NCI-H446 (cell line): ENCODE measurements at regions not wholly inside any gene's neighbourhood (a gene's known extent, or its start where the extent isn't known, plus 50 kb on each side); places are given as distances from the start of the nearest gene placed in this dataset.
"Not testable (repeated sequence)": the region's sequence is repeated elsewhere in the genome, so short reads cannot be mapped to it uniquely, and the experiment has no call there.

ENCODE experiments used
- DNase-seq, 2 experiments: peaks; one replicate each; lab custom pipeline; 2025; lab: John Stamatoyannopoulos, UW

- no peak for DNase-seq
Observed at GRCh38 chr1:58251430-58252073, 295.0 kb downstream of the OMA1 start.

DNA sequence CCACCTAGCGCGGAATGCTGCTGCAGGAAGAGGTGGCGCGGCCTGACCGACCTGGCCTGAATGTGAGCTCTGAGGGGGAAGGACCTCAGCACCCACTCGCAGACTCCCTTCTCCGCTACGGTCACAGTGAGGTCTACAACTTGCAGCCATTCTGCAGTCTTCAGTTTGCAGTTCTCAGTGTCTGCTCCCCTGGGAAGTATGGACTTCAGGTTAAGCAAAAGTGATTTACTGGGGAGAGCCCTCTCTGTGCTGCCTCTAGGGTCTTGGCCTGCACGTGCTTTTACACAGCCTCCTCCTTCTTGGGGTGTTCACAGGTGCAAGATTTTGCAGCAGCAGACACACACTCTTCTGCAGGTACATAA, 296.0 kb downstream of the OMA1 start:
- DNase-seq: no peak

- peak; percentile 43 to 68 for DNase-seq
Observed at GRCh38 chr1:58249737-58250586, 296.6 kb downstream of the OMA1 start.

DNA sequence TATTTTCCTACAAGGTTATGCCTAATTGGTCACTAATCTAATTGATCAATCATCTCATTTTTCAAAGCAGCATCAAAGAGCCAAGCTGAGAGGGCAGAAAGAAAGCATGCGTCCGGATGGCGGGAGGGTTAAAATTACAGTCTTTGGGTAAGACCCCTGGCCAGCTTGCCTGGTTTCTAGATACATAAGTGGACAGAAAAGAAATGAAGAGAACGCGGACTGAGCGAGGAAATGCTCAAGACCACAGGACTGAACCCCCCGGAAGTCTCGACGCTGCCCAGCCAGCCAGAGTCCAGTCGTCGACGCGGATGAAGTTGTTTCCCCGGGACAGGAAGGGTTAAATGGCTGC, 297.2 kb downstream of the OMA1 start:
- no peak for DNase-seq

GRCh38 chr1:58248791-58249190, 297.7 kb downstream of the OMA1 start:
- no peak for DNase-seq

DNA sequence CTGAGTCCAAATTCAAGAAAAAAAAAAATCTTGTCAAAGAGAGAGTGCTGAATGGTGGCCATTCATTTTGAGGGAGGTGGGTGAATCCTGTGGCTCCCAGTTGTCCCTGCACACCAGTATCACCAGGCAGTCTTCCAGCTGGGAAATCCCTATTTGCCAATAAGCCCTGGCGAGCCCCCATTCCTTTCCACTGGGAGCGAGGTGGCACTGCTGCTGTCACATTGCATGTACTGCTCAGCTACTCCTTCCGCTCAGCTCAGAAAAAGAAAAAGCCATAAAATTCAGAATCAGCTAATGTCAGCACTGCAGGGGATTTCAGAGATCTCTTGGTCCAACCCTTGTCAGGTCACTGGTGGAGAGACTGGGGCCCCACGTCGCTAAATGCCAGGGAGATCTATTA, 298.5 kb downstream of the OMA1 start:
- DNase-seq: no peak

- no peak for DNase-seq
Observed at GRCh38 chr1:58246549-58246948, 300.0 kb downstream of the OMA1 start.

DNA sequence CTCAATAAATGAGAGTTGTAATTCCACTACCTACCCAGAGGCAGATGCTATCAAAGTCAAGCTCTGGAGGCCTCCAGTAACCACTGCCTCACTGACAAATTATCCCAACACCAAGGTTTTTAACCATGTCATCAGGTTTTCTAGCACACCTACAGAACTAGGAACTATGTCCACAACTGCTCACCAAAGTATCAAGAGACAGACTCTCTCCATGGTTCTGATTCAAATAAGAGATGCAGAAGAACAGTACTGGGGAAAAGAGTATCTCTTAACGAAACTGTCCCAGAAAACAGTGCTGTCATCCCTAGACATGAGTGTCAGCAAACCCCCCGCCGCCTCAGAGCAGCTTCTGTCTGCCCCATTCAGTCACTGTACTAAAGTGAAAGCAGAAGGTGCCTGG, 301.7 kb downstream of the OMA1 start:
- no peak for DNase-seq

- no peak for DNase-seq
Observed at GRCh38 chr1:58238846-58239245, 307.7 kb downstream of the OMA1 start.

- DNase-seq: no peak
Observed at GRCh38 chr1:58233729-58234128, 312.8 kb downstream of the OMA1 start.

- DNase-seq: no peak
Observed at GRCh38 chr1:58231204-58231603, 315.3 kb downstream of the OMA1 start.

DNA sequence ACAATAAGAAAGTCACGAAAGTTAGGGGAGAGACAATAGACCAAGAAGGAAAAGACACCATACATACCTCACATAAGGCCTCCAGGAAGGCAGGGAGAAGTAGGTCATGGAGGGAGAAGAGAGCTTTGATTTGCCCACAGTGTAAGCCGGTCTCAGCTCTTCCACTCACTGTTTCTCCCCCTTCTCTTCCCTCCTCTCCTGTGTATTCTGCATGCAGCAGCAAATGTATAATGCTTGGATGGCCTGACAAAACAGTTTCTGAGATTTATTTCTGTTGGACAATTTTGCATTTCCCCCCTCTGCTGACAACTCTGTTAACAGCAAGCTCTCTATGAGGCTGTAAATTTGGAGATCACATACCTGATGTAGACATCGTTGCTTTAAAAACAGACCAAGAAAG, 318.9 kb downstream of the OMA1 start:
- no peak for DNase-seq

DNA sequence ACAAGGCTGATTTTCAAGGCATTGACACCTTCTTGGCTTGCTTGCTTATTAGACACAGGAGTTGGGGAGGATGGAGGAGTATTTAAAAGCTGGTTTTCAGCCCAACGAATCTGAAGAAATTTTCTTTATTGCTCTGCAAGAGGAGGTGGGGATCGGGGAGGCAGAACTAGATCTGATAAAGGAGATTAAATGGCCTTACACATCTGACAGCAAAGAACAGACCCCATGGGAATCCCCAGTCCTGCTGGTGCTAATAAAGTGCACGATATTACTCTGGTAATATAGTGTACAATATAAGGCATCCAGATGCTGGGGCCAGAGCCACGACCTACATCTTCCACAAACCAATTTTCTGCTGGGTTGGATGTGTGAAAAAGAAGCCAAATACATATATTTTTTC, 323.0 kb downstream of the OMA1 start:
- no peak for DNase-seq

DNA sequence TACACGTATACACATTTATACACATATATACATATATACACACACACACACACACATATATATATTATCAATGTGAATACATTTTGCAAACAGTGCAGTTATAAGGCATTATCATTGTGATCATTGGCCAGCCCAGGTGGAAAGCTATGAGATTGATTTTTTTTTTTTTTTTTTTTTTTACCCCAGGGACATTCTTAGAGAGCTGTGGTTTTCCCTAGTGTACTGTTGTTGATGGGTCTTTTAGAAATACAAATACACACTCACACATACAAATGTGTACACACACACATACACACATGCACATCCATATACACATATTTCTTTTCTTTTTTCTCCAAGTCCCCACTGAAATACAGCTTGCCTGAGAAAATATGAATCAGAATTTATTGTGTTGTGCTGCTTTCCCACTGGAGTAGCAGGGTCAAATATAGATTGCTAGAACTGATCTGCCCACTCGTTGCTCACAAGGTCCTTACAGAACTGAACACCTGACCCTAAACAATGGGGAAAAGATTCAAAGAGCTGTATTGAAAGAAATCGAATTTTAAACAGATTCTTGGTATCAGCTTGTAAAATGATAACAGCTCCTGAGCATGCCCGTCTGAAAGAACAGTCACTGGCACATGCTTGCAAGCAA, 325.6 kb downstream of the OMA1 start:
- DNase-seq: no peak

- DNase-seq: not testable (repeated sequence)
Observed at GRCh38 chr1:58216169-58216568, 330.4 kb downstream of the OMA1 start.

DNA sequence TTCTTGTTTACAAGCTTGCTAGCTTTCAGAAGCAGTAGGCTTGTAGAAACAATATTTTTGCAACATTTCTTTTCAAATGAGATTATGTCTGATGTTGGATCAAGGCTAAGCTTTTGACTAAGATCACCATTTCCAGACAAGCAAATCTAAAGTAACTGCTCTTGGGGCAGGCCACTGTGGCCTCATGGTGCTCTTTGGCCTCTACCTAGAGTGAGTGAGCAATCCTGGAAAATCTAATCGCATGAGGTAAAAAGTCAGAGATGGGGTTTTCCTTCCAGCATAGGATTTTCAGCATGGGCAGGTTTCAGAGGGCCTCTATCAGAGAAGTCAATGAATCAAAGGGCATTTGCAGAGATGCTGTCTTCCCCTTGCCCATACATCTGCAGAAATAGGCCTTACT, 331.9 kb downstream of the OMA1 start:
- no peak for DNase-seq

GRCh38 chr1:58211869-58212268, 334.7 kb downstream of the OMA1 start:
- no peak for DNase-seq

GRCh38 chr1:58209575-58209974, 337.0 kb downstream of the OMA1 start:
- no peak for DNase-seq

DNA sequence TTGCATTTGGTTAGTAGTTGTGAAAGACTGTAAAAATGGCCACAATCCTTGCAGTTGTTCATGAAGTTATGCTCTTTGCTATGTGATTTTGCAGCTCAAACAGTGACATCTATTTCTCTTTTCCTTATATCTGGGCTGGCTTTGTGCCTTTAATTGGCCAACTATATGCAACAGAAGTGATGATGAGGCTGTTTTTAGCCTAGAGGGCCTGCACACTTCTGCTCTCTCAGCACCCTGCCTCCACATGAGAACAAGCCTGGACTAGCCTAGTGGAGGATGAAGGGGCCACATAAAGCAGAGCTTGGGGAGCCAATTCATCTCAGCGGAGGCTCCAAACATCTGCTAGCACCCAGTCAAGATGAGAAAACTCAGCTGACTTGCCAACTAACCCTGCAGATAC, 339.8 kb downstream of the OMA1 start:
- DNase-seq: peak in 1 of 2 experiments; percentile 21

- no peak for DNase-seq
Observed at GRCh38 chr1:58204284-58204683, 342.2 kb downstream of the OMA1 start.

- no peak for DNase-seq
Observed at GRCh38 chr1:58201492-58202106, 344.9 kb downstream of the OMA1 start.

DNA sequence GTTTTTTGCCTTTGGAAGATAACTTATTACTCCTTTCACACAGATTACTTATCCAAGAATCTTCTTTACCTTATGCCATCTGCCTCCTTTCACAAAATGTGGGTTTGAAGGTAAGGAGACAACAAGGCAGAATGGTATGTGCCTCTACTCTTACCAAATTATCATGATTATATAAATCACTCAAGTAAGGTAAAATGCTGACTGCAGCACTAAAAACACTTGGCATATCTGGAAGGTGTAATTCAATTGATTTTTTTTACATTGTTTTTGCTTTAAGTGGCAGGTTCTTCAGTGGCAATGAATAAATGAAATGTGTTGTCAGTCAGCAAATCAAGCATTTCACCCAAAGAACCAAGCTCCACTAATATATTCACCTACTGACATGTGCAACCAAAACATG, 346.1 kb downstream of the OMA1 start:
- DNase-seq: no peak

DNA sequence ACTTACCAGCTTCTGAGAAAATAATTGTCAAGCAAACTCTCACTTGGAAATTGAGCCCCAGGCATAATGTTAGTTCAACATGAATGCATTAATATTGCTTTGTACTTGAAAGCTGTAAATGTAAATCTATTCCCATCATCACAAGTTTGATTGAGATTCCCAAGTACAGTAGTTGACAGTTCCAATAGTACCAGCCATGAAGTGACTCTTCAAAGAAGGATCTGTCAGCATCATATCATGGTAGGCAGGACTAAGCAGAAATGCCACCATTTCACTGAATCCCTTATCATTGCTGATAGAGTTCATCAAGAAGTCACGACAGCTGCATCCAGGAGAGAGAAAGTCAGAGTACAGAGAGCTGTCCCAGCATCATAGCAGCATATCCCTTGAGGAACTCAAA, 348.7 kb downstream of the OMA1 start:
- no peak for DNase-seq
